ENCODE measurements at regions not wholly inside any gene's neighbourhood (a gene's known extent, or its start where the extent isn't known, plus 50 kb on each side); places are given as distances from the start of the nearest gene placed in this dataset.

GRCh38 chr1:164363980-164364379, 195.0 kb upstream of the PBX1 start:
- DNase-seq (ENCODE audit: low read depth, low spot score) = no peak
- Histone ChIP-seq H3K27ac (ENCODE audit: low read length) (no peak overlapping the region), H3K9me3 (ENCODE audit: control insufficient read depth, insufficient read depth, low read depth, low read length) (no peaks in the 10 kb centered on the region), H3K36me3 (ENCODE audit: control insufficient read depth, insufficient read depth, low read length) (no peaks in the 10 kb centered on the region), H3K4me1 (ENCODE audit: control insufficient read depth, insufficient read depth, low read length) (no peaks in the 10 kb centered on the region), H3K4me3 (ENCODE audit: low read depth in 2 of 2, low read length in 2 of 2) (no peak overlapping the region), H3K27me3 (ENCODE audit: control insufficient read depth, insufficient read depth, low read length) (no peaks in the 10 kb centered on the region)
- POLR2A ChIA-PET = no interaction called here
- intact Hi-C loops (cut with micrococcal nuclease; ENCODE audit: unreplicated experiment) = no loop called here
- BruUV-seq (replicated peaks) = no TSS peak
- CTCF ChIA-PET = no interaction called here
- TF ChIP-seq POLR2AphosphoS5 (IDR thresholded peaks at IDR 0.05; ENCODE audit: low read depth, low read length) = no peak
- in situ Hi-C loops (cut with HindIII; ENCODE audit: low pct_unique_long_range_greater_than_20kb, low sequenced_read_pairs) = no loop called here
- ATAC-seq = no peak

GRCh38 chr1:164366014-164366413, 193.0 kb upstream of the PBX1 start:
- CTCF ChIA-PET = no interaction called here
- in situ Hi-C loops (cut with HindIII; ENCODE audit: low pct_unique_long_range_greater_than_20kb, low sequenced_read_pairs) (no loop called here), intact Hi-C loops (cut with micrococcal nuclease; ENCODE audit: unreplicated experiment) (no loop called here)
- H3K4me3 ChIP-seq (ENCODE audit: low read depth in 2 of 2, low read length in 2 of 2) = no peak overlapping the region
- no peaks in the 10 kb centered on the region for H3K27me3 ChIP-seq (ENCODE audit: control insufficient read depth, insufficient read depth, low read length)
- no TSS peak for BruUV-seq (replicated peaks)
- H3K27ac ChIP-seq (ENCODE audit: low read length) = no peak overlapping the region
- no peaks in the 10 kb centered on the region for H3K9me3 ChIP-seq (ENCODE audit: control insufficient read depth, insufficient read depth, low read depth, low read length)
- POLR2A ChIA-PET = no interaction called here
- TF ChIP-seq TCF7L2 (IDR thresholded peaks at IDR 0.05; ENCODE audit: low read depth, low read length) (no peak), SIN3A (IDR thresholded peaks at IDR 0.05; ENCODE audit: borderline replicate concordance, insufficient read depth, low read depth, low read length) (no peak), REST (IDR thresholded peaks at IDR 0.05; ENCODE audit: insufficient read depth in 1 of 2, low read depth in 2 of 2, low read length in 1 of 2) (no peak), CTCF (IDR thresholded peaks at IDR 0.05) (no peak), POLR2AphosphoS5 (IDR thresholded peaks at IDR 0.05; ENCODE audit: low read depth, low read length) (no peak)
- ATAC-seq (no peak), DNase-seq (ENCODE audit: low read depth, low spot score) (no peak)
- H3K36me3 ChIP-seq (ENCODE audit: control insufficient read depth, insufficient read depth, low read length) = no peaks in the 10 kb centered on the region
- no peaks in the 10 kb centered on the region for H3K4me1 ChIP-seq (ENCODE audit: control insufficient read depth, insufficient read depth, low read length)

GRCh38 chr1:164369698-164370365, 189.2 kb upstream of the PBX1 start:
- intact Hi-C loops (cut with micrococcal nuclease; ENCODE audit: unreplicated experiment) = no loop called here
- Histone ChIP-seq H3K36me3 (ENCODE audit: control insufficient read depth, insufficient read depth, low read length) (no peaks in the 10 kb centered on the region), H3K4me1 (ENCODE audit: control insufficient read depth, insufficient read depth, low read length) (no peaks in the 10 kb centered on the region), H3K27ac (ENCODE audit: low read length) (no peak overlapping the region), H3K4me3 (ENCODE audit: low read depth in 2 of 2, low read length in 2 of 2) (no peak overlapping the region), H3K9me3 (ENCODE audit: control insufficient read depth, insufficient read depth, low read depth, low read length) (no peaks in the 10 kb centered on the region), H3K27me3 (ENCODE audit: control insufficient read depth, insufficient read depth, low read length) (no peaks in the 10 kb centered on the region)
- no peak for ATAC-seq
- POLR2A ChIA-PET = no interaction called here
- no peak for TF ChIP-seq CTCF (IDR thresholded peaks at IDR 0.05)
- no peak for TF ChIP-seq REST (IDR thresholded peaks at IDR 0.05; ENCODE audit: insufficient read depth in 1 of 2, low read depth in 2 of 2, low read length in 1 of 2)
- CTCF ChIA-PET = interaction anchor here (0.7 kb wide), 1 partner anchor 25 kb away, joined by 3 read pairs; no protein-coding TSS in a partner anchor
- BruUV-seq (replicated peaks) = no TSS peak
- in situ Hi-C loops (cut with HindIII; ENCODE audit: low pct_unique_long_range_greater_than_20kb, low sequenced_read_pairs) = no loop called here
- DNase-seq (ENCODE audit: low read depth, low spot score) = no peak
